CD14-positive monocyte (primary cell): ENCODE measurements at regions not wholly inside any gene's neighbourhood (a gene's known extent, or its start where the extent isn't known, plus 50 kb on each side); places are given as distances from the start of the nearest gene placed in this dataset.

Experiments used
- DNase-seq, 3 donors: peaks; one replicate each; pipeline ENCODE4 v3.0.0-alpha.2; 2011 to 2022
- H2AFZ ChIP-seq: 2 replicates; pipeline ENCODE4 v1.6.0; 2012; ENCODE audit warnings: mild to moderate bottlenecking, low read depth, low read length, inconsistent platforms; ENCODE audit not compliant: insufficient read depth, poor library complexity, severe bottlenecking
- H3K27ac ChIP-seq, 2 donors: 1 replicate in 1 of 2; 2 replicates in 1 of 2; pipeline ENCODE4 v1.5.1; 2012 to 2013; ENCODE audit warnings: low read length in 2 of 2, control low read depth in 1 of 2, inconsistent platforms in 1 of 2, low read depth in 1 of 2, mild to moderate bottlenecking in 1 of 2
- H3K27me3 ChIP-seq, 2 donors: one replicate each; pipeline versions ENCODE4 v1.6.0 to v1.6.1; 2011 to 2013; ENCODE audit warnings: low read length in 2 of 2; ENCODE audit not compliant: control insufficient read depth in 2 of 2, insufficient read depth in 2 of 2
- H3K36me3 ChIP-seq, 2 donors: replicated peaks in 1 of 2; 1 replicate in 1 of 2; 2 replicates in 1 of 2; pipeline versions ENCODE4 v1.5.1 to v1.6.1; 2012 to 2013; ENCODE audit warnings: low read length in 2 of 2, control low read depth in 1 of 2, inconsistent platforms in 1 of 2, mild to moderate bottlenecking in 1 of 2; ENCODE audit not compliant: insufficient read depth in 2 of 2, control insufficient read depth in 1 of 2
- H3K4me1 ChIP-seq, 2 donors: 1 replicate in 1 of 2; 2 replicates in 1 of 2; pipeline versions ENCODE4 v1.5.1 to v1.6.1; 2012 to 2013; ENCODE audit warnings: low read length in 2 of 2, control low read depth in 1 of 2, inconsistent platforms in 1 of 2, mild to moderate bottlenecking in 1 of 2, moderate library complexity in 1 of 2; ENCODE audit not compliant: insufficient read depth in 2 of 2, control insufficient read depth in 1 of 2
- H3K4me2 ChIP-seq: replicated peaks from 2 replicates; pipeline ENCODE3; 2012; ENCODE audit warnings: low read length, moderate library complexity, mild to moderate bottlenecking; ENCODE audit not compliant: poor library complexity, severe bottlenecking; ENCODE audit errors: extremely low read depth
- H3K4me3 ChIP-seq, 3 experiments: fragments of 200-600 bp in 1 of 3; sonication (generic) in 1 of 3; replicated peaks in 1 of 3; 1 replicate in 2 of 3; 2 replicates in 1 of 3; pipeline ENCODE4 v1.5.1; 2011 to 2013; ENCODE audit warnings: low read length in 3 of 3, mild to moderate bottlenecking in 3 of 3, control low read depth in 2 of 3, low read depth in 2 of 3, inconsistent platforms in 1 of 3, moderate library complexity in 1 of 3
- H3K79me2 ChIP-seq: 2 replicates; pipeline ENCODE4 v1.6.0; 2012; ENCODE audit warnings: mild to moderate bottlenecking, control low read depth, inconsistent platforms, low read length, moderate library complexity; ENCODE audit not compliant: insufficient read depth
- H3K9ac ChIP-seq: 2 replicates; pipeline ENCODE4 v1.6.0; 2017; ENCODE audit warnings: low read length, mild to moderate bottlenecking; ENCODE audit not compliant: insufficient read depth, poor library complexity, severe bottlenecking
- H3K9me3 ChIP-seq, 2 donors: replicated peaks in 1 of 2; 1 replicate in 1 of 2; 2 replicates in 1 of 2; pipeline versions ENCODE4 v1.5.1 to v1.6.1; 2012 to 2013; ENCODE audit warnings: low read length in 2 of 2, control low read depth in 1 of 2; ENCODE audit not compliant: control insufficient read depth in 1 of 2, insufficient read depth in 1 of 2
- H4K20me1 ChIP-seq: 2 replicates; pipeline ENCODE4 v1.6.0; 2012; ENCODE audit warnings: mild to moderate bottlenecking, low read length, control low read depth, moderate library complexity; ENCODE audit not compliant: insufficient read depth
- H3K27ac Mint-ChIP-seq, 7 donors: one replicate each; pipeline ENCODE4 v1.8.0; 2020; ENCODE audit warnings: mild to moderate bottlenecking in 7 of 7, mixed read lengths in 7 of 7, moderate library complexity in 6 of 7, inconsistent platforms in 2 of 7
- H3K27me3 Mint-ChIP-seq, 3 donors: one replicate each; pipeline ENCODE4 v1.8.0; 2021 to 2022; ENCODE audit warnings: low read depth in 3 of 3, mild to moderate bottlenecking in 3 of 3, mixed read lengths in 3 of 3, moderate library complexity in 3 of 3, inconsistent platforms in 1 of 3
- H3K36me3 Mint-ChIP-seq, 2 donors: one replicate each; pipeline ENCODE4 v1.8.0; 2020; ENCODE audit warnings: mixed read lengths in 2 of 2, inconsistent platforms in 1 of 2, mild to moderate bottlenecking in 1 of 2
- H3K4me1 Mint-ChIP-seq: one replicate; pipeline ENCODE4 v1.8.0; 2020; ENCODE audit warnings: mild to moderate bottlenecking, mixed read lengths
- H3K4me3 Mint-ChIP-seq, 2 donors: one replicate each; pipeline ENCODE4 v1.8.0; 2020; ENCODE audit warnings: mild to moderate bottlenecking in 2 of 2, mixed read lengths in 2 of 2, moderate library complexity in 1 of 2
- H3K9me3 Mint-ChIP-seq, 7 donors: one replicate each; pipeline ENCODE4 v1.8.0; 2020 to 2022; ENCODE audit warnings: mixed read lengths in 7 of 7, mild to moderate bottlenecking in 6 of 7, moderate library complexity in 6 of 7, inconsistent platforms in 2 of 7
- CTCF ChIP-seq: fragments of 200-600 bp; IDR thresholded peaks from one replicate; pipeline ENCODE4 v1.8.0; 2022; ENCODE audit warnings: antibody characterized with exemption, mild to moderate bottlenecking
- WGBS: methylation state at CpG from one replicate; pipeline ENCODE4 v1.1.5; 2013; ENCODE audit warnings: missing lambda C conversion rate; ENCODE audit not compliant: insufficient coverage; 5-methylcytosine and 5-hydroxymethylcytosine counted together
- intact Hi-C, 2 donors: fragments of 100-400 bp; cut with micrococcal nuclease; formaldehyde crosslinking; loops; one replicate each; pipeline versions ENCODE4 v1.15.0 to v1.15.1; 2023

- DNase-seq, result no peak
- Mint-ChIP-seq H3K36me3 (no peaks in the 10 kb centered on the region), H3K27me3 (peaks cover 38 to 63% (median 55%) of the 10 kb centered on the region in 3 donors), H3K4me1 (peaks cover 16% of the 10 kb centered on the region), H3K9me3 (peaks cover 0 to 5% (median 0%) of the 10 kb centered on the region in 7 donors), H3K4me3 (no peak overlapping the region), H3K27ac (no peak overlapping the region)
- Histone ChIP-seq H3K27me3 (peaks cover 41 to 50% of the 10 kb centered on the region in 2 donors), H3K4me1 (peaks cover 11 to 15% of the 10 kb centered on the region in 2 donors), H3K4me3 (no peak overlapping the region), H3K4me2 (no peak overlapping the region), H3K27ac (no peak overlapping the region), H2AFZ (no peak overlapping the region), H3K36me3 (no peaks in the 10 kb centered on the region), H4K20me1 (no peaks in the 10 kb centered on the region), H3K9me3 (no peaks in the 10 kb centered on the region), H3K9ac (no peak overlapping the region), H3K79me2 (no peaks in the 10 kb centered on the region)
- intact Hi-C loops, result no loop called here
- TF ChIP-seq CTCF, result no peak
- WGBS, result 80% methylated on average over 1 of the region's 8 CpGs
Measured at GRCh38 chr5:159765760-159766517, 150.3 kb upstream of the ADRA1B start.

- no peak for TF ChIP-seq CTCF
Measured at GRCh38 chr5:159768243-159768642, 148.0 kb upstream of the ADRA1B start.

More at GRCh38 chr5:159768243-159768642, 148.0 kb upstream of the ADRA1B start:
- peaks cover 35 to 52% (median 49%) of the 10 kb centered on the region in 3 donors for H3K27me3 Mint-ChIP-seq
- H2AFZ ChIP-seq, result no peak overlapping the region
- no peak for DNase-seq
- intact Hi-C loops, result no loop called here
- H3K4me1 Mint-ChIP-seq, result peaks cover 20% of the 10 kb centered on the region
- no peaks in the 10 kb centered on the region for H3K9me3 ChIP-seq
- no CpG with 5 or more reads among the region's 2 CpGs for WGBS
- peak overlapping the region in 1 of 2 donors; percentile 49 for H3K4me3 Mint-ChIP-seq
- no peaks in the 10 kb centered on the region for H3K79me2 ChIP-seq
- H3K4me1 ChIP-seq, result peaks cover 15 to 21% of the 10 kb centered on the region in 2 donors
- no peaks in the 10 kb centered on the region for H3K36me3 ChIP-seq
- H3K9me3 Mint-ChIP-seq, result peaks cover 0 to 4% (median 0%) of the 10 kb centered on the region in 7 donors
- H3K27ac Mint-ChIP-seq, result no peak overlapping the region
- H3K27me3 ChIP-seq, result peaks cover 46 to 52% of the 10 kb centered on the region in 2 donors
- H3K9ac ChIP-seq, result no peak overlapping the region
- no peak overlapping the region for H3K4me3 ChIP-seq
- peaks cover 0 to 2% of the 10 kb centered on the region in 2 donors for H3K36me3 Mint-ChIP-seq
- no peak overlapping the region for H3K4me2 ChIP-seq
- no peaks in the 10 kb centered on the region for H4K20me1 ChIP-seq
- H3K27ac ChIP-seq, result no peak overlapping the region
